AG04450 (cell line): ENCODE measurements at regions not wholly inside any gene's neighbourhood (a gene's known extent, or its start where the extent isn't known, plus 50 kb on each side); places are given as distances from the start of the nearest gene placed in this dataset.
"Not testable (repeated sequence)": the region's sequence is repeated elsewhere in the genome, so short reads cannot be mapped to it uniquely, and the experiment has no call there.

Source experiments
- CTCF ChIA-PET: fragments of 300-600, 350-600 bp; formaldehyde crosslinking; extraction: SDS; loops from one replicate; lab custom pipeline; 2022; ENCODE audit warnings: antibody characterized with exemption, inconsistent platforms; lab: Charles Lee
- POLR2A ChIA-PET: fragments of 350-600 bp; formaldehyde crosslinking; extraction: SDS; loops from one replicate; lab custom pipeline; 2021; ENCODE audit warnings: antibody characterized with exemption, inconsistent platforms; lab: Yijun Ruan, JAX
- DNase-seq: peaks from one replicate; pipeline ENCODE4 v3.0.0-alpha.2; 2011; ENCODE audit warnings: low read depth, low spot score
- H3K27ac ChIP-seq: one replicate; pipeline ENCODE4 v1.5.1; 2012; ENCODE audit warnings: low read depth, low read length, control low read depth
- H3K27me3 ChIP-seq: one replicate; pipeline ENCODE4 v1.6.0; 2012; ENCODE audit warnings: low read length; ENCODE audit not compliant: control insufficient read depth, insufficient read depth
- H3K4me3 ChIP-seq: 2 replicates; pipeline ENCODE4 v1.5.1; 2011; ENCODE audit warnings: mild to moderate bottlenecking, low read depth, low read length, control low read depth
- H3K9me3 ChIP-seq: 2 replicates; pipeline ENCODE4 v1.5.1; 2012; ENCODE audit warnings: low read length; ENCODE audit not compliant: control insufficient read depth, insufficient read depth
- TF ChIP-seq, protein P1 (sequence below): IDR thresholded peaks from 2 replicates; pipeline ENCODE4 v1.5.1; 2011; ENCODE audit warnings: low read depth, low read length, control low read depth, inconsistent platforms

DNA sequence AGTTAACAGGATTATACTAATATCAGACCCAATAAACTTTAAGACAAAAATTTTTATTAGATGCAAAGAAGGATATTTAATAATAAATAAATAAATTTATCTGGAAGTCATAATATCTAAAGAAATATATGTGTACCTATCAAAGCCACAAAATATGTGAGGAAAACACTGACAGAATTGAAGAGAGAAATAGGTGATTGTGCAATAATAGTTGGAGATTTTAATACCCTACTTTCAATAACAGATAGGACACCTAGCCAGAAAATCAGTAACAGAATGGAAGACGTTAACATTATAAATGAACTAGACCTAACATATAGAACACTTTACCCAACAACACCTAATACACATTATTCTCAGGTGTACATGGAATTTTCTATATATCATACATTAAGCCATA, 541.4 kb upstream of the SMC2 start:
- TF ChIP-seq, protein P1, sequence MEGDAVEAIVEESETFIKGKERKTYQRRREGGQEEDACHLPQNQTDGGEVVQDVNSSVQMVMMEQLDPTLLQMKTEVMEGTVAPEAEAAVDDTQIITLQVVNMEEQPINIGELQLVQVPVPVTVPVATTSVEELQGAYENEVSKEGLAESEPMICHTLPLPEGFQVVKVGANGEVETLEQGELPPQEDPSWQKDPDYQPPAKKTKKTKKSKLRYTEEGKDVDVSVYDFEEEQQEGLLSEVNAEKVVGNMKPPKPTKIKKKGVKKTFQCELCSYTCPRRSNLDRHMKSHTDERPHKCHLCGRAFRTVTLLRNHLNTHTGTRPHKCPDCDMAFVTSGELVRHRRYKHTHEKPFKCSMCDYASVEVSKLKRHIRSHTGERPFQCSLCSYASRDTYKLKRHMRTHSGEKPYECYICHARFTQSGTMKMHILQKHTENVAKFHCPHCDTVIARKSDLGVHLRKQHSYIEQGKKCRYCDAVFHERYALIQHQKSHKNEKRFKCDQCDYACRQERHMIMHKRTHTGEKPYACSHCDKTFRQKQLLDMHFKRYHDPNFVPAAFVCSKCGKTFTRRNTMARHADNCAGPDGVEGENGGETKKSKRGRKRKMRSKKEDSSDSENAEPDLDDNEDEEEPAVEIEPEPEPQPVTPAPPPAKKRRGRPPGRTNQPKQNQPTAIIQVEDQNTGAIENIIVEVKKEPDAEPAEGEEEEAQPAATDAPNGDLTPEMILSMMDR = no peak
- ChIA-PET CTCF (no interaction called here), POLR2A (no interaction called here)
- Histone ChIP-seq H3K4me3 (no peak overlapping the region), H3K27ac (no peak overlapping the region), H3K27me3 (no peaks in the 10 kb centered on the region), H3K9me3 (peaks cover 12% of the 10 kb centered on the region)
- DNase-seq = no peak

DNA sequence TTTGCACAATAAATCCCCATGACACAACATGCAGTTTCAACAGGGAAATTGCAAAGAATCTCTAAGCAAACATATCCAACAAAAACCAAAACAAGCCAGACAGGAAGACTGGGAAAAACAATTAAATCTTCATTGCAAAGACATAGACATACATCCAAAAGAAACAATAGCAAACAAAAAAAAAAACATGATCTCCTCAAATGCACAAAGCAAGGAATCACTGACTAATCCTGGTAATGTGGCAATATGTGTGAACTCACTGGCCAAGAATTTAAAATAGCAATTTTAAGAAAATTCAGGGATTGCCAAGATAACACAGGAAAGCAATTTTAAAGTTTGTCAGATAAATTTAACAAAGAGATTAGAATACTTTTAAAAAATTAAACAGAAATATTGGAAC, 520.1 kb upstream of the SMC2 start:
- TF ChIP-seq, protein P1 = no peak
- POLR2A ChIA-PET = no interaction called here
- H3K27ac ChIP-seq = no peak overlapping the region
- DNase-seq = no peak
- CTCF ChIA-PET = no interaction called here
- H3K9me3 ChIP-seq = peaks cover 10% of the 10 kb centered on the region
- H3K27me3 ChIP-seq = no peaks in the 10 kb centered on the region
- H3K4me3 ChIP-seq = no peak overlapping the region

DNA sequence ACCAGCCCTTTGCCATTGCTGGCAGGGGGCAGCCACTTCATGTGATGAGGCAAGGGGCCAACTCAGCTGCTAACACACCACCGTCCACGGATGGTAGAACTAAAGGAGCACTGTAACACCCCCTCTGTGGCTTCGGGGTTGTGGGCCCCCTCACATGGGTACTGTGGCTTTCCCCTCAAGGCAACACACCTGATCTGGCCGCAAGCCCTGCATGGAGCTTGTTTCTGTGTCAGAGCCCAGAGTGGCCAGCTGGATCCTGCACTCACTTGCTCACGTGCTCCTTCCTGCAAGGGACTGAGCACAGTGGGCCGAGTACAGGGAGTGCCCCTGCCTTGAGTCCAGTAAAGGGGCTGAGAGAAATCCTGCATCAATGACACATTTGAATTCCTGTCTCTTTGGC, 507.4 kb upstream of the SMC2 start:
- TF ChIP-seq, protein P1 = no peak
- ChIA-PET CTCF (no interaction called here), POLR2A (no interaction called here)
- peaks cover 8% of the 10 kb centered on the region for H3K9me3 ChIP-seq
- H3K27me3 ChIP-seq = no peaks in the 10 kb centered on the region
- no peak for DNase-seq
- H3K4me3 ChIP-seq = no peak overlapping the region
- H3K27ac ChIP-seq = no peak overlapping the region

DNA sequence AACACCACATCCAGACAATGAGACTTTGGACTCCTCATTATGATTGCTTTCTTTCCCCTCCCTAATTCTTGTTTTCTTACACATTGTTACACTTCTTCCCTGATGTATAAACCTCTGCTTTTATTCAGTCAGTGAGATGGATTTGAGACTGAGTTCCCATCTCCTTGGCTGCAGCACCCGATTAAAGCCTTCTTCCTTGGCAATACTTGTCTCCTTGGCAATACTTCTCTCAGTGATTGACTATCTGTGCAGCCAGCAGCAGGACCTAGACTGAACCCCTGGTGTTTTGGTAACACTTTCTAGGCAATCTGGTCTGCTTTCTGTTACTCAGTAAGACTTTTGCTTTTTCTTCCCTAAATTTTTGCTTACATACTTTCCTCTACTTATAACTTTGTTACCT, 492.8 kb upstream of the SMC2 start:
- no peak for DNase-seq
- Histone ChIP-seq H3K27ac (no peak overlapping the region), H3K9me3 (peaks cover 11% of the 10 kb centered on the region; the same call in 1 of the 2 replicates), H3K27me3 (no peaks in the 10 kb centered on the region), H3K4me3 (no peak overlapping the region)
- CTCF ChIA-PET = no interaction called here
- POLR2A ChIA-PET = no interaction called here
- TF ChIP-seq, protein P1 = no peak

DNA sequence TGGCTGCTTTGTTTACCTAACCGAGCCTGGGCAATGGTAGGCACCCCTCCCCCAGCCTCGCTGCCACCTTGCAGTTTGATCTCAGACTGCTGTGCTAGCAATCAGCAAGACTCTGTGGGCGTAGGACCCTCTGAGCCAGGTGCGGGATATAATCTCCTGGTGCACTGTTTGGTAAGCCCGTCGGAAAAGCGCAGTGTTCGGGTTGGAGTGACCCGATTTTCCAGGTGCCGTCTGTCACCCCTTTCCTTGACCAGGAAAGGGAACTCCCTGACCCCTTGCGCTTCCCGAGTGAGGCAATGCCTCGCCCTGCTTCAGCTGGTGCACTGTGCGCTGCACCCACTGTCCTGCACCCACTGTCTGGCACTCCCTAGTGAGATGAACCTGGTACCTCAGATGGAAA, 482.2 kb upstream of the SMC2 start:
- CTCF ChIA-PET, POLR2A ChIA-PET, H3K9me3 ChIP-seq: not testable (repeated sequence)

DNA sequence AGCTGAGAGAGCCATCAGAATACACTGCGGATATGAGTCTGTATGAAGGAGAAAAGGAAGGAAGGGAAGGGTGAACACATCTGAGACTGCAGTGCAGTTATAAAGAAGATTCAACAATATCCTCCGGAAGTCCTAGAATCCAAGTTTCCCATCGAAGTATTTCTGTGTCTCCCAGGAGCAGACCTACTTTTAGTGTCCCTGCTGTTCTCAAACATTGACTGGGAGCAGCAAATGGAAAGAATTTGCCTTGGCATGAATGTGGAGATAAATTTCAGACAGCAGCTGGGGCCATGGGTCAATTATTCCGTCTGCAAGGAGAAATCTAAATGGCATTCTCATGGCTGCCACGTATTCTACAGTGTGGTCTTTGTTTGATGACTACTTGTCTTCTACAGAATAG, 478.1 kb upstream of the SMC2 start:
- Histone ChIP-seq H3K27ac (no peak overlapping the region), H3K4me3 (no peak overlapping the region), H3K9me3 (peaks cover 10% of the 10 kb centered on the region), H3K27me3 (no peaks in the 10 kb centered on the region)
- no peak for DNase-seq
- POLR2A ChIA-PET = no interaction called here
- TF ChIP-seq, protein P1 = no peak
- CTCF ChIA-PET = no interaction called here

More for the DNA sequence above, 482.2 kb upstream of the SMC2 start:
- H3K27ac ChIP-seq, H3K4me3 ChIP-seq, DNase-seq, H3K27me3 ChIP-seq: not testable (repeated sequence)
